Coronary artery (tissue), 2 donors: ENCODE measurements at regions not wholly inside any gene's neighbourhood (a gene's known extent, or its start where the extent isn't known, plus 50 kb on each side); places are given as distances from the start of the nearest gene placed in this dataset.

ENCODE experiments used
- DNase-seq: peaks from one replicate; pipeline ENCODE4 v3.0.0-alpha.2; 2017; ENCODE audit warnings: low spot score
- H3K27ac ChIP-seq, 2 donors: fragments of 200-600 bp; sonication (generic); one replicate each; pipeline ENCODE4 v1.5.1; 2016 to 2019
- H3K4me3 ChIP-seq: fragments of 200-600 bp; sonication (generic); 2 replicates; pipeline ENCODE4 v1.5.1; 2016; ENCODE audit warnings: mild to moderate bottlenecking, moderate library complexity
- TF ChIP-seq, protein P1 (sequence below): fragments of 200-600 bp; sonication (generic); IDR thresholded peaks from one replicate; pipeline ENCODE4 v1.5.1; 2019; ENCODE audit warnings: antibody characterized with exemption

GRCh38 chr14:104461676-104462449 is 117.7 kb upstream of the C14orf180 start:
- Histone ChIP-seq H3K27ac (no peak overlapping the region), H3K4me3 (peak overlapping the region; percentile 51)
- TF ChIP-seq, protein P1, sequence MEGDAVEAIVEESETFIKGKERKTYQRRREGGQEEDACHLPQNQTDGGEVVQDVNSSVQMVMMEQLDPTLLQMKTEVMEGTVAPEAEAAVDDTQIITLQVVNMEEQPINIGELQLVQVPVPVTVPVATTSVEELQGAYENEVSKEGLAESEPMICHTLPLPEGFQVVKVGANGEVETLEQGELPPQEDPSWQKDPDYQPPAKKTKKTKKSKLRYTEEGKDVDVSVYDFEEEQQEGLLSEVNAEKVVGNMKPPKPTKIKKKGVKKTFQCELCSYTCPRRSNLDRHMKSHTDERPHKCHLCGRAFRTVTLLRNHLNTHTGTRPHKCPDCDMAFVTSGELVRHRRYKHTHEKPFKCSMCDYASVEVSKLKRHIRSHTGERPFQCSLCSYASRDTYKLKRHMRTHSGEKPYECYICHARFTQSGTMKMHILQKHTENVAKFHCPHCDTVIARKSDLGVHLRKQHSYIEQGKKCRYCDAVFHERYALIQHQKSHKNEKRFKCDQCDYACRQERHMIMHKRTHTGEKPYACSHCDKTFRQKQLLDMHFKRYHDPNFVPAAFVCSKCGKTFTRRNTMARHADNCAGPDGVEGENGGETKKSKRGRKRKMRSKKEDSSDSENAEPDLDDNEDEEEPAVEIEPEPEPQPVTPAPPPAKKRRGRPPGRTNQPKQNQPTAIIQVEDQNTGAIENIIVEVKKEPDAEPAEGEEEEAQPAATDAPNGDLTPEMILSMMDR, result no peak
- peak; percentile 64 for DNase-seq

- Histone ChIP-seq H3K27ac (no peak overlapping the region), H3K4me3 (no peak overlapping the region)
- TF ChIP-seq, protein P1, result no peak
- no peak for DNase-seq
Measured at GRCh38 chr14:104462651-104463630, 116.6 kb upstream of the C14orf180 start.

DNA sequence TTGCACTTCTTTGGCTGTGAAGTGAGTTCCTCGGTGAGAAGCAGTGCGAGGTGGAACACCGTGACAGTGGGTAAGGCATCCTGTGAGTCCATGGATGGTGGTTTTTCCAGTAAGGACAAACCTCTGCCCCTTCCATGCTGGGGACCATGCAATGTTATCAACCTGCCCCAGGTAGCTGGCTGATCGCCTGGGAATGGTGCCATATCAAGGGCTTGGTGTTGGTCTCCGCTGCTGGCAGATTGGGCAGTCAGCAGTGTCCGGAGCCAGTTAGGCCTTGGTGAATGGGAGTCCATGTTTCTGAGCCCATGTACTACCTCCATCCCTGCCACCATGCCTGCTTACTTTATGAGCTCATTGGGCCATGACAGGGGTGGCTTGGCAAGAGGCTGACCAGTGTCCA is 114.7 kb upstream of the C14orf180 start:
- no peak overlapping the region for H3K4me3 ChIP-seq
- TF ChIP-seq, protein P1, result no peak
- H3K27ac ChIP-seq, result no peak overlapping the region
- no peak for DNase-seq

DNA sequence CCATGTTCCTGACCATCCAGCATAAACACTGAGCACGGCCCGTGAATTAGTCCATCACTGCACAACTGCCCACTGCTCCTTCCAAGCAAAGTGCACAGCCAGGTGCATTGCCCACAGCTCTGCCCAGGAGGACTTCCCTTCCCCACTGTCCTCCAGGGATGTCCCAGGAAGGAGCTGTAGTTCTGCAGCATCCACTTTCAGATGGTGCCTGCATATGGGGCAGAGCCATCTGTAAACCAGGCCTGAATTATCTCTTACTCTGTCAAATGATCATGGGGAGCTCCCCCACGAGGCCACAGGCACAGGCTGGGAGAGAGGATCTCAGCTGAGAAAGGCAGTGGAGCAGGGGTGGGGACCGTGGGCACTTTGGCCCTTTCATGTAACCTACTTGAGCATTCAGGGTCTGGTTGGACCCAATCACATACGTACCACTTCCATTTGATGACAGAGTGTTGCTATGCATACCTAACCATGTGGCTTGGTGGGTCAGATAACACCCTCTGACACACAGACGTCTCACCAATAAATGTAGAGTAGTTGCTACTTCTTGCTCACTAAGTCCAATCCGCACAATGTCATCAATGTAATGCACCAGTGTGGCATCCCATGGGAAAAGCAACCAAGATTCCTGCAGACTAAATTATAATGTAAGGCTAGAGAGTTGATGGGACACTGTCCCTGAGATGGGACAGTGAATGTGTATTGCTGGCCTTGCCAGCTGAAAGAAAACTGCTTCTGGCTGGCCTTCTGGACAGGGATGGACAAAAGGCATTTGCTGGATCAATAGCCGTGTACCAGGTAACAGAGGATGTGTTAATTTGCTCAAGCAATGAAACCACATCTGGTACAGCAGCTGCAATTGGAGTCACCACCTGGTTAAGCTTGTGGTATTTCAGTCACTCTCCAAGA is 113.8 kb upstream of the C14orf180 start:
- no peak overlapping the region for H3K27ac ChIP-seq
- no peak for DNase-seq
- TF ChIP-seq, protein P1, result no peak
- no peak overlapping the region for H3K4me3 ChIP-seq

DNA sequence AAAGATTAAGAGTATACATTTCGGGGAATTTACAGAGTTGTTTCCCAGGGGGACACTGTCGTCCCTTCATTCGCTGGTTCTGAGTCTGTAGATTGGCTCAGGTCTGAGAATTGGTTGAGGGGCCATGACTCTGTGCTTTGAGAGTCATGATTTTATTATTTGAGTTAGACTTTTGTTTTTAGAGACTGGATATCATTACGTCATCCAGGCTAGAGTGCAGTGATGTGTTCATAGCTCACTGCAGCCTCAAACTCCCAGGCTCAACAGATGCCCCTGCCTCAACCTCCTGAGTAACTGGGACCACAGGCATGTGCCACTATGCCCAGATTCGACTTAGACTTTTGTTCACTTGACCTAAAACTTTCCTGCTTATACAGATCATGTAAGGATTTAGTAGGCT is 112.3 kb upstream of the C14orf180 start:
- TF ChIP-seq, protein P1, result no peak
- no peak overlapping the region for H3K4me3 ChIP-seq
- DNase-seq, result no peak
- H3K27ac ChIP-seq, result no peak overlapping the region

DNA sequence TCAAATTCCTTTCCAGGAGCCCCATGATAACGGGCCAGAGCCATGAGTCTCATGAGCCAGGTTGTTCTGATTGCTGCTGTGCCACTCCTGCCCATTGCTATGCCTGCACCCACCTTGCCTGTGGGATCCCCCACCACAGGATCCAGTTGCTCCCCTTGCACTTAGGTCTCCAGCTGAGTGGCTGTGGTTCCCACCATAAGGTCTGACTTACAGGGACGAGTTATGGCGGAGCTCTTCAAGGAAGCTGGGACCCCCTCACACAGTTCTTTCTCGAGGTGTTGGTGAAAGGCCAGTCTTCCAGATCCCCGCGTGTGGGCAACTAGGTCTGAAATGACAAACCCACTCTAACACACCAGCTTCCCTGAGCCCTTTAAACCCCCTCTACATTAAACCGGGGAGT is 111.9 kb upstream of the C14orf180 start:
- no peak for DNase-seq
- TF ChIP-seq, protein P1, result no peak
- Histone ChIP-seq H3K27ac (no peak overlapping the region), H3K4me3 (no peak overlapping the region)
